K562 (cell line): ENCODE measurements at regions not wholly inside any gene's neighbourhood (a gene's known extent, or its start where the extent isn't known, plus 50 kb on each side); places are given as distances from the start of the nearest gene placed in this dataset.

Source experiments
- TF ChIP-seq, protein P1 (sequence below): fragments of 200-600 bp; sonication (generic); IDR thresholded peaks from one replicate; pipeline ENCODE4 v1.6.1; 2012; ENCODE audit warnings: mild to moderate bottlenecking, low read depth, low read length, inconsistent platforms

- TF ChIP-seq, protein P1, sequence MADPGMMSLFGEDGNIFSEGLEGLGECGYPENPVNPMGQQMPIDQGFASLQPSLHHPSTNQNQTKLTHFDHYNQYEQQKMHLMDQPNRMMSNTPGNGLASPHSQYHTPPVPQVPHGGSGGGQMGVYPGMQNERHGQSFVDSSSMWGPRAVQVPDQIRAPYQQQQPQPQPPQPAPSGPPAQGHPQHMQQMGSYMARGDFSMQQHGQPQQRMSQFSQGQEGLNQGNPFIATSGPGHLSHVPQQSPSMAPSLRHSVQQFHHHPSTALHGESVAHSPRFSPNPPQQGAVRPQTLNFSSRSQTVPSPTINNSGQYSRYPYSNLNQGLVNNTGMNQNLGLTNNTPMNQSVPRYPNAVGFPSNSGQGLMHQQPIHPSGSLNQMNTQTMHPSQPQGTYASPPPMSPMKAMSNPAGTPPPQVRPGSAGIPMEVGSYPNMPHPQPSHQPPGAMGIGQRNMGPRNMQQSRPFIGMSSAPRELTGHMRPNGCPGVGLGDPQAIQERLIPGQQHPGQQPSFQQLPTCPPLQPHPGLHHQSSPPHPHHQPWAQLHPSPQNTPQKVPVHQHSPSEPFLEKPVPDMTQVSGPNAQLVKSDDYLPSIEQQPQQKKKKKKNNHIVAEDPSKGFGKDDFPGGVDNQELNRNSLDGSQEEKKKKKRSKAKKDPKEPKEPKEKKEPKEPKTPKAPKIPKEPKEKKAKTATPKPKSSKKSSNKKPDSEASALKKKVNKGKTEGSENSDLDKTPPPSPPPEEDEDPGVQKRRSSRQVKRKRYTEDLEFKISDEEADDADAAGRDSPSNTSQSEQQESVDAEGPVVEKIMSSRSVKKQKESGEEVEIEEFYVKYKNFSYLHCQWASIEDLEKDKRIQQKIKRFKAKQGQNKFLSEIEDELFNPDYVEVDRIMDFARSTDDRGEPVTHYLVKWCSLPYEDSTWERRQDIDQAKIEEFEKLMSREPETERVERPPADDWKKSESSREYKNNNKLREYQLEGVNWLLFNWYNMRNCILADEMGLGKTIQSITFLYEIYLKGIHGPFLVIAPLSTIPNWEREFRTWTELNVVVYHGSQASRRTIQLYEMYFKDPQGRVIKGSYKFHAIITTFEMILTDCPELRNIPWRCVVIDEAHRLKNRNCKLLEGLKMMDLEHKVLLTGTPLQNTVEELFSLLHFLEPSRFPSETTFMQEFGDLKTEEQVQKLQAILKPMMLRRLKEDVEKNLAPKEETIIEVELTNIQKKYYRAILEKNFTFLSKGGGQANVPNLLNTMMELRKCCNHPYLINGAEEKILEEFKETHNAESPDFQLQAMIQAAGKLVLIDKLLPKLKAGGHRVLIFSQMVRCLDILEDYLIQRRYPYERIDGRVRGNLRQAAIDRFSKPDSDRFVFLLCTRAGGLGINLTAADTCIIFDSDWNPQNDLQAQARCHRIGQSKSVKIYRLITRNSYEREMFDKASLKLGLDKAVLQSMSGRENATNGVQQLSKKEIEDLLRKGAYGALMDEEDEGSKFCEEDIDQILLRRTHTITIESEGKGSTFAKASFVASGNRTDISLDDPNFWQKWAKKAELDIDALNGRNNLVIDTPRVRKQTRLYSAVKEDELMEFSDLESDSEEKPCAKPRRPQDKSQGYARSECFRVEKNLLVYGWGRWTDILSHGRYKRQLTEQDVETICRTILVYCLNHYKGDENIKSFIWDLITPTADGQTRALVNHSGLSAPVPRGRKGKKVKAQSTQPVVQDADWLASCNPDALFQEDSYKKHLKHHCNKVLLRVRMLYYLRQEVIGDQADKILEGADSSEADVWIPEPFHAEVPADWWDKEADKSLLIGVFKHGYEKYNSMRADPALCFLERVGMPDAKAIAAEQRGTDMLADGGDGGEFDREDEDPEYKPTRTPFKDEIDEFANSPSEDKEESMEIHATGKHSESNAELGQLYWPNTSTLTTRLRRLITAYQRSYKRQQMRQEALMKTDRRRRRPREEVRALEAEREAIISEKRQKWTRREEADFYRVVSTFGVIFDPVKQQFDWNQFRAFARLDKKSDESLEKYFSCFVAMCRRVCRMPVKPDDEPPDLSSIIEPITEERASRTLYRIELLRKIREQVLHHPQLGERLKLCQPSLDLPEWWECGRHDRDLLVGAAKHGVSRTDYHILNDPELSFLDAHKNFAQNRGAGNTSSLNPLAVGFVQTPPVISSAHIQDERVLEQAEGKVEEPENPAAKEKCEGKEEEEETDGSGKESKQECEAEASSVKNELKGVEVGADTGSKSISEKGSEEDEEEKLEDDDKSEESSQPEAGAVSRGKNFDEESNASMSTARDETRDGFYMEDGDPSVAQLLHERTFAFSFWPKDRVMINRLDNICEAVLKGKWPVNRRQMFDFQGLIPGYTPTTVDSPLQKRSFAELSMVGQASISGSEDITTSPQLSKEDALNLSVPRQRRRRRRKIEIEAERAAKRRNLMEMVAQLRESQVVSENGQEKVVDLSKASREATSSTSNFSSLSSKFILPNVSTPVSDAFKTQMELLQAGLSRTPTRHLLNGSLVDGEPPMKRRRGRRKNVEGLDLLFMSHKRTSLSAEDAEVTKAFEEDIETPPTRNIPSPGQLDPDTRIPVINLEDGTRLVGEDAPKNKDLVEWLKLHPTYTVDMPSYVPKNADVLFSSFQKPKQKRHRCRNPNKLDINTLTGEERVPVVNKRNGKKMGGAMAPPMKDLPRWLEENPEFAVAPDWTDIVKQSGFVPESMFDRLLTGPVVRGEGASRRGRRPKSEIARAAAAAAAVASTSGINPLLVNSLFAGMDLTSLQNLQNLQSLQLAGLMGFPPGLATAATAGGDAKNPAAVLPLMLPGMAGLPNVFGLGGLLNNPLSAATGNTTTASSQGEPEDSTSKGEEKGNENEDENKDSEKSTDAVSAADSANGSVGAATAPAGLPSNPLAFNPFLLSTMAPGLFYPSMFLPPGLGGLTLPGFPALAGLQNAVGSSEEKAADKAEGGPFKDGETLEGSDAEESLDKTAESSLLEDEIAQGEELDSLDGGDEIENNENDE: no peak
Observed at GRCh38 chr11:56845121-56845732, 96.7 kb upstream of the OR9G4 start (continued).
